ENCODE measurements at regions not wholly inside any gene's neighbourhood (a gene's known extent, or its start where the extent isn't known, plus 50 kb on each side); places are given as distances from the start of the nearest gene placed in this dataset.

- Mint-ChIP-seq H3K4me1 (ENCODE audit: low read depth) (no peaks in the 10 kb centered on the region), H3K36me3 (no peaks in the 10 kb centered on the region), H3K4me3 (no peak overlapping the region), H3K27ac (no peak overlapping the region), H3K27me3 (no peaks in the 10 kb centered on the region), H3K9me3 (peaks cover 2% of the 10 kb centered on the region)
- CTCF ChIA-PET, result no interaction called here
- POLR2A ChIA-PET, result no interaction called here
- no peak for DNase-seq
- intact Hi-C loops (cut with micrococcal nuclease), result no loop called here
These were observed 1158.9 kb upstream of the EPHA6 start for GRCh38 chr3:95655363-95655986.

- DNase-seq, result no peak
- ChIA-PET CTCF (no interaction called here), POLR2A (no interaction called here)
- Mint-ChIP-seq H3K27ac (no peak overlapping the region), H3K27me3 (no peaks in the 10 kb centered on the region), H3K4me1 (ENCODE audit: low read depth) (no peaks in the 10 kb centered on the region), H3K9me3 (no peaks in the 10 kb centered on the region), H3K36me3 (no peaks in the 10 kb centered on the region), H3K4me3 (no peak overlapping the region)
- intact Hi-C loops (cut with micrococcal nuclease), result no loop called here
These were observed 1143.6 kb upstream of the EPHA6 start for GRCh38 chr3:95670765-95671164.

GRCh38 chr3:95673215-95673614, 1141.2 kb upstream of the EPHA6 start:
- no peak overlapping the region for H3K4me3 Mint-ChIP-seq
- H3K36me3 Mint-ChIP-seq, result no peaks in the 10 kb centered on the region
- no peak overlapping the region for H3K27ac Mint-ChIP-seq
- no peaks in the 10 kb centered on the region for H3K27me3 Mint-ChIP-seq
- H3K9me3 Mint-ChIP-seq, result no peaks in the 10 kb centered on the region
- H3K4me1 Mint-ChIP-seq (ENCODE audit: low read depth), result no peaks in the 10 kb centered on the region
- intact Hi-C loops (cut with micrococcal nuclease), result no loop called here
- CTCF ChIA-PET, result no interaction called here
- POLR2A ChIA-PET, result no interaction called here
- DNase-seq, result no peak

- no peaks in the 10 kb centered on the region for H3K27me3 Mint-ChIP-seq
- no peaks in the 10 kb centered on the region for H3K36me3 Mint-ChIP-seq
- peaks cover 14% of the 10 kb centered on the region for H3K9me3 Mint-ChIP-seq
- intact Hi-C loops (cut with micrococcal nuclease), result no loop called here
- H3K27ac Mint-ChIP-seq, result peak overlapping the region; percentile 40
- POLR2A ChIA-PET, result no interaction called here
- DNase-seq, result peak; percentile 29
- peaks cover 10% of the 10 kb centered on the region for H3K4me1 Mint-ChIP-seq (ENCODE audit: low read depth)
- CTCF ChIA-PET, result no interaction called here
- H3K4me3 Mint-ChIP-seq, result no peak overlapping the region
These were observed 1108.5 kb upstream of the EPHA6 start for GRCh38 chr3:95705786-95706418.

- POLR2A ChIA-PET, result no interaction called here
- intact Hi-C loops (cut with micrococcal nuclease), result no loop called here
- no peak for DNase-seq
- Mint-ChIP-seq H3K36me3 (no peaks in the 10 kb centered on the region), H3K4me1 (ENCODE audit: low read depth) (peaks cover 10% of the 10 kb centered on the region), H3K27ac (no peak overlapping the region), H3K27me3 (no peaks in the 10 kb centered on the region), H3K4me3 (no peak overlapping the region), H3K9me3 (peaks cover 14% of the 10 kb centered on the region)
- CTCF ChIA-PET, result no interaction called here
These were observed 1107.1 kb upstream of the EPHA6 start for GRCh38 chr3:95707268-95707667.

- CTCF ChIA-PET, result no interaction called here
- no peak overlapping the region for H3K4me3 Mint-ChIP-seq
- POLR2A ChIA-PET, result no interaction called here
- no peaks in the 10 kb centered on the region for H3K36me3 Mint-ChIP-seq
- no peaks in the 10 kb centered on the region for H3K27me3 Mint-ChIP-seq
- H3K9me3 Mint-ChIP-seq, result peaks cover 3% of the 10 kb centered on the region
- no peak overlapping the region for H3K27ac Mint-ChIP-seq
- no peak for DNase-seq
- peaks cover 7% of the 10 kb centered on the region for H3K4me1 Mint-ChIP-seq (ENCODE audit: low read depth)
- intact Hi-C loops (cut with micrococcal nuclease), result no loop called here
These were observed 1103.7 kb upstream of the EPHA6 start for GRCh38 chr3:95710684-95711083.

- no peak for DNase-seq
- POLR2A ChIA-PET, result no interaction called here
- no peak overlapping the region for H3K4me3 Mint-ChIP-seq
- CTCF ChIA-PET, result no interaction called here
- H3K27ac Mint-ChIP-seq, result no peak overlapping the region
- peaks cover 2% of the 10 kb centered on the region for H3K4me1 Mint-ChIP-seq (ENCODE audit: low read depth)
- H3K36me3 Mint-ChIP-seq, result no peaks in the 10 kb centered on the region
- intact Hi-C loops (cut with micrococcal nuclease), result no loop called here
- H3K9me3 Mint-ChIP-seq, result peaks cover 3% of the 10 kb centered on the region
- no peaks in the 10 kb centered on the region for H3K27me3 Mint-ChIP-seq
These were observed 1102.6 kb upstream of the EPHA6 start for GRCh38 chr3:95711789-95712188.

- Mint-ChIP-seq H3K27ac (no peak overlapping the region), H3K9me3 (peaks cover under 1% of the 10 kb centered on the region), H3K27me3 (no peaks in the 10 kb centered on the region), H3K4me1 (ENCODE audit: low read depth) (no peaks in the 10 kb centered on the region), H3K4me3 (no peak overlapping the region), H3K36me3 (no peaks in the 10 kb centered on the region)
- intact Hi-C loops (cut with micrococcal nuclease), result no loop called here
- ChIA-PET POLR2A (no interaction called here), CTCF (no interaction called here)
- DNase-seq, result no peak
These were observed 1099.3 kb upstream of the EPHA6 start for GRCh38 chr3:95715128-95715527.

- CTCF ChIA-PET, result no interaction called here
- no peaks in the 10 kb centered on the region for H3K9me3 Mint-ChIP-seq
- H3K36me3 Mint-ChIP-seq, result no peaks in the 10 kb centered on the region
- H3K4me1 Mint-ChIP-seq (ENCODE audit: low read depth), result peaks cover 2% of the 10 kb centered on the region
- intact Hi-C loops (cut with micrococcal nuclease), result no loop called here
- no peak overlapping the region for H3K4me3 Mint-ChIP-seq
- no peaks in the 10 kb centered on the region for H3K27me3 Mint-ChIP-seq
- DNase-seq, result no peak
- POLR2A ChIA-PET, result no interaction called here
- H3K27ac Mint-ChIP-seq, result no peak overlapping the region
These were observed 1097.3 kb upstream of the EPHA6 start for GRCh38 chr3:95717048-95717447.

GRCh38 chr3:95718168-95718567, 1096.2 kb upstream of the EPHA6 start:
- H3K27ac Mint-ChIP-seq, result no peak overlapping the region
- no peaks in the 10 kb centered on the region for H3K27me3 Mint-ChIP-seq
- intact Hi-C loops (cut with micrococcal nuclease), result no loop called here
- POLR2A ChIA-PET, result no interaction called here
- H3K9me3 Mint-ChIP-seq, result no peaks in the 10 kb centered on the region
- no peak for DNase-seq
- peaks cover 2% of the 10 kb centered on the region for H3K4me1 Mint-ChIP-seq (ENCODE audit: low read depth)
- H3K4me3 Mint-ChIP-seq, result no peak overlapping the region
- no peaks in the 10 kb centered on the region for H3K36me3 Mint-ChIP-seq
- CTCF ChIA-PET, result no interaction called here

- intact Hi-C loops (cut with micrococcal nuclease), result no loop called here
- ChIA-PET CTCF (no interaction called here), POLR2A (no interaction called here)
- no peaks in the 10 kb centered on the region for H3K9me3 Mint-ChIP-seq
- H3K36me3 Mint-ChIP-seq, result no peaks in the 10 kb centered on the region
- no peak for DNase-seq
- H3K27ac Mint-ChIP-seq, result no peak overlapping the region
- H3K4me1 Mint-ChIP-seq (ENCODE audit: low read depth), result peaks cover 2% of the 10 kb centered on the region
- H3K27me3 Mint-ChIP-seq, result no peaks in the 10 kb centered on the region
- H3K4me3 Mint-ChIP-seq, result no peak overlapping the region
These were observed 1094.9 kb upstream of the EPHA6 start for GRCh38 chr3:95719481-95719880.

GRCh38 chr3:95721938-95722337, 1092.5 kb upstream of the EPHA6 start:
- Mint-ChIP-seq H3K27me3 (no peaks in the 10 kb centered on the region), H3K9me3 (no peaks in the 10 kb centered on the region), H3K4me1 (ENCODE audit: low read depth) (peaks cover 2% of the 10 kb centered on the region), H3K4me3 (no peak overlapping the region), H3K36me3 (no peaks in the 10 kb centered on the region), H3K27ac (no peak overlapping the region)
- intact Hi-C loops (cut with micrococcal nuclease), result no loop called here
- no peak for DNase-seq
- ChIA-PET POLR2A (no interaction called here), CTCF (no interaction called here)

- POLR2A ChIA-PET, result no interaction called here
- Mint-ChIP-seq H3K4me1 (ENCODE audit: low read depth) (peaks cover 2% of the 10 kb centered on the region), H3K4me3 (no peak overlapping the region), H3K9me3 (no peaks in the 10 kb centered on the region), H3K36me3 (no peaks in the 10 kb centered on the region), H3K27me3 (no peaks in the 10 kb centered on the region), H3K27ac (no peak overlapping the region)
- intact Hi-C loops (cut with micrococcal nuclease), result no loop called here
- CTCF ChIA-PET, result no interaction called here
- no peak for DNase-seq
These were observed 1088.6 kb upstream of the EPHA6 start for GRCh38 chr3:95725770-95726169.
